Peyer's patch (tissue), 4 donors: ENCODE measurements at regions not wholly inside any gene's neighbourhood (a gene's known extent, or its start where the extent isn't known, plus 50 kb on each side); places are given as distances from the start of the nearest gene placed in this dataset.
"Not testable (repeated sequence)": the region's sequence is repeated elsewhere in the genome, so short reads cannot be mapped to it uniquely, and the experiment has no call there.

Source experiments
- DNase-seq, 3 donors: peaks; one replicate each; pipeline ENCODE4 v3.0.0-alpha.2; 2017 to 2019
- H3K27ac ChIP-seq, 4 donors: fragments of 200-600 bp; sonication (generic); one replicate each; pipeline ENCODE4 v1.5.1; 2016 to 2019
- H3K27me3 ChIP-seq, 2 donors: fragments of 200-600 bp; sonication (generic); one replicate each; pipeline ENCODE4 v1.5.1; 2019
- H3K36me3 ChIP-seq, 3 donors: fragments of 200-600 bp; sonication (generic); one replicate each; pipeline ENCODE4 v1.5.1; 2016 to 2019
- H3K4me1 ChIP-seq, 4 donors: fragments of 200-600 bp; sonication (generic); one replicate each; pipeline ENCODE4 v1.5.1; 2016 to 2019
- H3K4me3 ChIP-seq, 4 donors: fragments of 200-600 bp; sonication (generic); 1 replicate in 3 of 4; 2 replicates in 1 of 4; pipeline ENCODE4 v1.5.1; 2016 to 2019; ENCODE audit warnings: mild to moderate bottlenecking in 1 of 4
- H3K9me3 ChIP-seq, 4 donors: fragments of 200-600 bp; sonication (generic); one replicate each; pipeline ENCODE4 v1.5.1; 2016 to 2019; ENCODE audit warnings: mild to moderate bottlenecking in 1 of 4
- POLR2A ChIP-seq, 2 donors: fragments of 450-650 bp; IDR thresholded peaks; one replicate each; pipeline ENCODE4 v1.5.1; 2017; ENCODE audit warnings: antibody characterized with exemption in 2 of 2, mild to moderate bottlenecking in 2 of 2, moderate library complexity in 2 of 2
- TF ChIP-seq, protein P1 (sequence below), 6 experiments: fragments of 450-650 bp in 4 of 6; fragments of 200-600 bp in 2 of 6; sonication (generic) in 1 of 6; IDR thresholded peaks; one replicate each; pipeline ENCODE4 v1.5.1; 2017 to 2019; ENCODE audit warnings: antibody characterized with exemption in 6 of 6, mild to moderate bottlenecking in 3 of 6, moderate library complexity in 1 of 6

DNA sequence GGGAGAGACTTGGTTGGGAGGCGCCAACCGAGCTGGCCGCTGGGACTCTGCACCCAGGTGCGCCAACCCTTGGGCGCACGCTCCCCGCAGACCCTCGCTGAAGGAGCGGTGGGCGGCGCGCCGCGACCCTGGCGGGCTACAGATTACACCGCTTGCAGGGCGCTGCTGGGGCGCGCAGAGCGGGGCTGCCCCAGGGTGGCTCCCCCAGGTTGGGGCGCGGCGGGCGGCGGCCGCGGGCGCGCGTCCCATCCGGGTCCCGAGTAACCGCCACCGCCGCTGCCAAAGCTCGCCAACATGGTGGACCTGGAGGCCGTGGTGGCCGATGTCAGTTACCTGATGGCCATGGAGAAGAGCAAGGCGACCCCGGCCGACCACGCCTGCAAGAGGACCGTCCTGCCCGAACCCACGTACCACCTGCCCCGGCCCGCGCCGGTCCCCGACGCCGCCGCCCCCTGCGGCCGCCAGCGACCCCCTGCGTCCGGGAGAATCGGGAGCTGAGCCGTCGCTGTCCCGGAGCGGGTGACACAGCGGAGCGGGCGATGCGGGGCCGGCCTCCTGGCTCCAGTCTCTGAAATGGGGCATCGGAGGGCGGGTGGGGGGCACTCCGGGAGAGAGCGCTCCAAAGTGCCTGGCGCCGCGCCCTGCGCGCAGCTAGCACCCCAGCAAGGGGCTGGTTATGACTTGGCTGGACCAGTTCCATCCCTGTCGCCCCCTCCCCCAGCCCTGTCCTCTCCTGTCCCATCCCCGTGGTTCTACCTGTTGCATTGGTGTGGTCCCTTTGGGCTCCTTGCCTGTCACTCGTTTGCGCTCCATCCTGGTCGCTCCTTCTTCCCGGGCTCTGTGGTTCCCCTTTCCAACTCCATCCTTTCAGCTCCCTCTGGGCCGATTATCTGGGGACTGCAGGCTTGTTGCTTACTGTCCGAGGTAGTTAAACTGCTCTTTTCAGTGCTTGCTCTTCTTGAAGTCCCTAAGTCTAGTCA is 143.3 kb upstream of the GRK3 start:
- Histone ChIP-seq H3K4me3 (peak overlapping the region in 3 of 4 donors; percentile 24 to 55 (median 42)), H3K36me3 (no peaks in the 10 kb centered on the region), H3K9me3 (peaks cover 0 to 3% (median 0%) of the 10 kb centered on the region in 4 donors), H3K4me1 (peaks cover 0 to 27% (median 10%) of the 10 kb centered on the region in 4 donors), H3K27me3 (peaks cover 0 to 15% of the 10 kb centered on the region in 2 donors), H3K27ac (no peak overlapping the region)
- TF ChIP-seq, protein P1, sequence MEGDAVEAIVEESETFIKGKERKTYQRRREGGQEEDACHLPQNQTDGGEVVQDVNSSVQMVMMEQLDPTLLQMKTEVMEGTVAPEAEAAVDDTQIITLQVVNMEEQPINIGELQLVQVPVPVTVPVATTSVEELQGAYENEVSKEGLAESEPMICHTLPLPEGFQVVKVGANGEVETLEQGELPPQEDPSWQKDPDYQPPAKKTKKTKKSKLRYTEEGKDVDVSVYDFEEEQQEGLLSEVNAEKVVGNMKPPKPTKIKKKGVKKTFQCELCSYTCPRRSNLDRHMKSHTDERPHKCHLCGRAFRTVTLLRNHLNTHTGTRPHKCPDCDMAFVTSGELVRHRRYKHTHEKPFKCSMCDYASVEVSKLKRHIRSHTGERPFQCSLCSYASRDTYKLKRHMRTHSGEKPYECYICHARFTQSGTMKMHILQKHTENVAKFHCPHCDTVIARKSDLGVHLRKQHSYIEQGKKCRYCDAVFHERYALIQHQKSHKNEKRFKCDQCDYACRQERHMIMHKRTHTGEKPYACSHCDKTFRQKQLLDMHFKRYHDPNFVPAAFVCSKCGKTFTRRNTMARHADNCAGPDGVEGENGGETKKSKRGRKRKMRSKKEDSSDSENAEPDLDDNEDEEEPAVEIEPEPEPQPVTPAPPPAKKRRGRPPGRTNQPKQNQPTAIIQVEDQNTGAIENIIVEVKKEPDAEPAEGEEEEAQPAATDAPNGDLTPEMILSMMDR (IDR thresholded peaks at IDR 0.05), result peak in 1 of 6 experiments; percentile 13
- TF ChIP-seq POLR2A (IDR thresholded peaks at IDR 0.05), result no peak
- no peak for DNase-seq

DNA sequence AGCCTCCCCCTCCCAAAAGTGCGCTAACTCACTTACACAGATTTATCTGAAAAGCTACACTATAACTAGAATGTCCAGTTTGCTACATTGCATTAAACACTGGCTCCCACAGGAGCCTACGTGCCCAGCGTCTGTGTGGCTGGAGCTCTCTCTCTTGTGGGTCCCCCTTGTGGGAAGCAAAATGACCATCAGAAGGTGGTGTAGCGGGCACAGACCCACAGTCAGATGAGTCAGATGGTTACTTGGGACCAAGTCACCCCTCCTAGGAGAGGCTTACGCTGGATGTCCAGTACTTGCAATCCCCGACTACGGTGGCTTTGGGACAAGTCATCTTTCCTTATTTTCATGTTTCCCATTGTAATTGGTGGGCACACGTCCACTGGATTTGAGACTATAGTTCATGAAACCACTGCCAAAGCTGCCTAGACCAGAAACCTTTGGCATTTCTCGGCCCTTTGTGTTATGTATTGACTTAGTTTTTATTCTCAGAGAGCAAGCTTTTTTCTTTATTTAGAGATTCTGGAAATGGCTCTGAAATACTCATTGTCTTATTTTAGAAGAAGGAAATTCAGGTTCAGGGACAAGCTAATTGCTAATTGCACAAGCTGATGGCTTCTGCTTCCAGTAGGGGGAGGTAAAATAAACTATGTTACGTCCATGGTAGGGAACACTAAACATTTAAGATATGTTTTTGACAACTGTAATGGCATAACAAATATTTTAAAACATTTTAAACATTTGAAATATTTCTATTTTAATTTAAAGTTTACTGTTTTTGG is 137.8 kb upstream of the GRK3 start:
- not testable (repeated sequence) for DNase-seq, H3K9me3 ChIP-seq, H3K4me3 ChIP-seq, H3K27me3 ChIP-seq, H3K4me1 ChIP-seq, H3K27ac ChIP-seq, H3K36me3 ChIP-seq
- TF ChIP-seq, protein P1 (IDR thresholded peaks at IDR 0.05), result peak in 3 of 6 experiments; percentile 8 to 22 (median 14)

- H3K4me3 ChIP-seq, H3K36me3 ChIP-seq, H3K9me3 ChIP-seq, H3K27me3 ChIP-seq, H3K4me1 ChIP-seq, DNase-seq, H3K27ac ChIP-seq: not testable (repeated sequence)
Measured at GRCh38 chr22:25431637-25432342, 132.7 kb upstream of the GRK3 start.

DNA sequence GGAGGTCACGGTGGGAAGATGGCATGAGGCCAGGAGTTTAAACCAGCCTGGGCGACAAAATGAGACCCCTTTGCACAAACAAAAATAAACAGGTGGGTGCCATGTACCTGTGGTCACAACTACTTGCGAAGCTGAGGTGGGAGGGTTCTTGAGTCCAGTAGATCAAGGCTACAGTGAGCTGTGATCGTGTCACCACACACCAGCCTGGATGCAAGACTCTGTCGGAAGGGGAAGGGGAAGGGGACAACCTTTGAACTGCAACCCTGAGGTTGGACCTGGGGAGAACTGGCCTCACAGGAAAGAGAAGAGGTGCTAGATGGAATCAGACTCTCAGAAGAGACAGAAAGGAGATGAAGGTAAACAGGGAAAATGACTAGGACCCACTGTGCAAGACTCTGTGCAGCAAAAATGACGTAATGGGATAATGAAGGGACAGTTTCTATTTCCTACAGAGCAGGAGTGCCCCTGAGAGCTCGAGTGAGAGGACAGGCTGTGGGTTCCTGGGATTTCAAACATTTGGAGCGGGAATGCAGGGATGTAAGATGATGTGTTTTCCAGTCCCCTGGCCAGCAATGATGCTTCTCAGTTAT is 131.0 kb upstream of the GRK3 start:
- DNase-seq, H3K4me1 ChIP-seq, H3K36me3 ChIP-seq, H3K27me3 ChIP-seq, H3K27ac ChIP-seq, H3K9me3 ChIP-seq, H3K4me3 ChIP-seq: not testable (repeated sequence)

DNA sequence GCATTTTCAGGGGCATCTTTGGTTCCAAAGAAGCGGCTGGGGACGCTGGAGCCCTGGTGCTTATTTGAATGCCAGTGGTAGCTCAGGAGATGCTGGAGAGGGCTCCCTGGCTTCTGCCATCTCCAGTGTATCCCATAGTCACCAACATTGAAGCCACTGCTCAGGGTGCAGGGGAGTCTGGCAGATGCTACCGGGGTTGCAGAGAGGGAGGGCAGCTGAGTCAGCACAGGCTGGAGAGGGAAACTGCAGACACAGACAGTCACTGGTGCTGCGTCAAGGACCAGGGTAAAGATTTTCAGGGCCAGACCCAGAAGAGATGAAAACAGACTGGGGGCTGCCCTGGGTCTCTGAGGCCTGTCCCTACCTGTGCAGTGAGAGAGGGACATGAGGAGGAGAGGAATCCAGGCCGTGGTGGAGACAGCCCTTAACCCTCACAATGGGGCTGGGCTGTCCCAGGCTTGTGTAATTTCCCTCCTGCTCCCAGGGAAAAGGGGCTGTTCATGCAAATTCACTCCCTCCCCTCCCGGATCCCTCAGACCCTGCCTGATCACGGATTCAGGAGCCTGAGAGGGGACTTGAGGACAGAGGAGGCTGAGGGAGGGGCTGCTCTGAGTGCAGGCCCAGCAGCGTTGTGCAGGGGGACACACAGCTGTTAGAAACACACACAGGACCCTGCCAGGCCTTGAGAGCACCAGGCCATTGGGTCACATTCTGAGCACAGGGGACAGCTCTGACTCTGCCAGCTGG is 126.9 kb upstream of the GRK3 start:
- DNase-seq, result no peak
- no peaks in the 10 kb centered on the region for H3K27me3 ChIP-seq
- no peaks in the 10 kb centered on the region for H3K4me1 ChIP-seq
- H3K4me3 ChIP-seq, result no peak overlapping the region
- no peaks in the 10 kb centered on the region for H3K36me3 ChIP-seq
- no peak overlapping the region for H3K27ac ChIP-seq
- no peaks in the 10 kb centered on the region for H3K9me3 ChIP-seq
- TF ChIP-seq, protein P1 (IDR thresholded peaks at IDR 0.05), result no peak
- TF ChIP-seq POLR2A (IDR thresholded peaks at IDR 0.05), result no peak
